Activated T-cell treated with anti-CD3 and anti-CD28 coated beads for 24 hours (primary cell): ENCODE measurements at regions not wholly inside any gene's neighbourhood (a gene's known extent, or its start where the extent isn't known, plus 50 kb on each side); places are given as distances from the start of the nearest gene placed in this dataset.
"Not testable (repeated sequence)": the region's sequence is repeated elsewhere in the genome, so short reads cannot be mapped to it uniquely, and the experiment has no call there.

ENCODE experiments used
- DNase-seq: peaks from one replicate; pipeline ENCODE4 v3.0.0-alpha.2; 2020; ENCODE audit warnings: low read depth

DNA sequence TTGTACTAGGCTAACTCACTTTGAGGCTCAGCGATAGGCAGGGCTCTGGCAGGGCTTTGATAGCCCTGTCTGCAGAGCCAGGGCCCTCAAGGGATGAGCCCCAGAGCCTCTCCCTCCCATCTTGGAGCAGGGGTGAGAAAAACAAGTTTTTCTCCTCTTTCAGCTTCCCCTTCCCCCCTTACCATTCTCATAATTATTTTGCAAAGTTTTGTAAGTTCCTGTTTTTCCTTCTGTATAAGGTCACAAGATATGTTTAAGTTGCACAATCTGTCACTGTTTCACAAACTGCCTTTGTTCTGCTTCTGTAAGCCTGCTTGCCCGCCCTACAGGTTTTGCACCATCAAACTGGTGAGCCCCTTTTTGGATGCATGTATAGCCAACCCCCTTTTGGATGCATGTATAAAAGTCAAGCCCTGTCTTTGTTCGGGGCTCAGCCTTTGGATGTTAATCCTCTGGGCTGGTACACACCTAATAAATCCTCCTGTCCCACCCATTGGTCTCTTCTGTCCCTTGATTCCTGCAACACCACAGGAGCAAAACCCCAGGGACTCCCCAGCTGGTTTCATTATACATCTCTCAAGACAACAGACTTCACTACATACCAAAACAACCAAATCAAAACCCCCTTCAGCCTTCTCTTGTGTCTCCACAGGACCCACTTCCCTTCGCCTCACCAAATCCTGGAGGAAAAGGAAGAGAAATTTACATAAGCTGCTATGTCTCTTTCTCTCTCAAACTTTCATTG, 52.5 kb upstream of the RESF1 start:
- DNase-seq, result no peak

DNA sequence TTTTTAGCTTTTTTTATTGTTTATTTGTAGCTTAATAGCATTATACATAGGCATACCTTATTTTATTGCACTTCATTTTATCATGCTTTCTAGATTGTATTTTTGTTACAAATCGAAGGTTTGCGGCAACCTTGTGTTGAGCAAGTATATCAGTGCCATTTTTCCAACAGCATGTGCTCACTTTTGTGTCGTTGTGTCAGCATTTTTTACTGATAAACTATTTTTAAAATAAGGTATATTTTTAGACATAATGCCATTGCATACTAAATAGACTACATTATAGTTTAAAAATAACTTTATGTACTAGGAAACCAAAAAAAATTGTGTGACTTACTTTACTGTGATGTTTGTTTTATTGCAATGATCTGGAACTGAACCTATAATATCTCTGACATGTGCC, 56.2 kb upstream of the RESF1 start:
- DNase-seq, result no peak

DNA sequence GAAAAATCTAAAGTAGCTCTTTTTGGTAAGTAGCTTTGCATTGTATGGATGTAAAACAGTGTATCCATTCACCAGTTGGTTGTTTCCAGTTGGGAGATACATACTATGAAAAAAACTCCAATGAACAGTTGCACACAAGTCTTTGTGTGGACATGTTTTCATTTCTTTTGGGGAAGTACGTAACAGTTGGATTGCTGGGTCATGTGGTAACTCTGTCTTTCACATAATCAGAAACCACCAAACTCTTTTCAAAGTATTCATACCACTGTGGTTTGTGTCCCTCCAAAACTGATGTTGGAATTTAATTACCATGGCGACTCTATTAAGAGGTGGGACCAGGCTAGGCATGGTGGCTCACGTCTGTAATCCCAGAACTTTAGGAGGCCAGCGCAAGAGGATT, 58.9 kb upstream of the RESF1 start:
- no peak for DNase-seq

DNA sequence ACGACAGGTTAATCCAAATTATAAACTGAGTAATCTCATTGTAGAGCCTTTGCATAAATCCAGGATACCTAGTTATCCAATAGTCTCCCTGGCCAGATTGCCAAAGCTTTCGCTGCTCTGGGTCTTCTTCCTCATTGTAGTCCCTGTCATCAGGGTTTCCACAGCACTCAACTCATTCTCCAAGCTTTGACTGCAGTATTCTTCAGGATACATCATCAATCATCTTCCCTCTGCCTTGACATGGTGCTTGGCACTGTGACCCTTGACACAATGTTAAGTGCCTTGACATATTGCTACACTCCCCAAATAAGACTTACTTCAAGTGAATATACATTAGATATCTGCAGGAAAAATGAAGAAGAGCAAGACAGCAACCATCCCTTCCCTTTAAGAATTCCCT, 60.1 kb upstream of the RESF1 start:
- no peak for DNase-seq

DNA sequence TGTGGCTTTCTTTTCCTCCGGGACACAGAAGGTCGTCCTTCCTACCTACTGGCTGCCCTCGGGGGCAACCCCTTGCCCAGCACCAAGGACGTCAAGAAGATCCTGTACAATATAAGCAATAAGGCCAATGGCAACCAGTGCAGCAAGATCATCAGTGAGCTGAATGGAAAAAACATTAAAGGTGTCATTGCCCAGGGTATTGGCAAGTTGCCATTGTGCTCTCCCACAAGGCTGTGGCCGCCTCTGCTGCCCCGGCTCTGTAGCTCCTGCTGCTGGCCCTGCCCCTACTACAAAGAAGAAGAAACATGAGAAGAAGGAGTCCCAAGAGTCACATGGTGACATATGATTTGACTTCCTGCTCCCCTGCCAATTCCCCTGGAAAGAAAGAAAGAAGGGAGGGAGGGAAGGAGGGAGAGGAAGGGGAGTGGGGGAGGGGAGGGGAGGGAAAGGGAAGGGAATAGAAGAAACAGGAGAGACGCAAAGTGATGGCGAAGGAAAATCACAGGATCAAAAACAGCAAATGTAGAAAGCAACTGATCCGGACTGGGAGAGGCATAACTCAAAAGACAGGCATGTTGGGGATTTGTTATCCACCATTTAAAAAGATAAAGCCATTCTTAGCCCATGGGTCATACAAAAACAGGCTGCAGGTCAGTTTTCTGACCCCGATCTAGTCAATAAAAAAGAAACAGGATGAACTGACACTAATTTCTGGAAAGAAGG, 61.3 kb upstream of the RESF1 start:
- no peak for DNase-seq

DNA sequence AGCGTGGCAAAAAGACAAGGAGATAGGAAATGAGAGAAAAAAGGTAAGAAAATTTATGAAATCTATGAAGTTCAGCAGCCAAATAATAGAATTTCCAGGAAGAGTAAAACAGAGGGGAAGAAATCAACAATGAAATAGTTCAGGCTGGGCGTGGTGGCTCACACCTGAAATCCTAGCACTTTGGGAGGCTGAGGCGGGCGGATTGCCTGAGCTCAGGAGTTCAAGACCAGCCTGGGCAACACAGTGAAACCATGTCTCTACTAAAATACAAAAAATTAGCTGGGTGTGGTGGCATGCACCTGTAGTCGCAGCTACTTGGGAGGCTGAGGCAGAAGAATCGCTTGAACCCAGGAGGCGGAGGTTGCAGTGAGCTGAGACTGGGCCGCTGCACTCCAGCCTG, 62.1 kb upstream of the RESF1 start:
- DNase-seq, result not testable (repeated sequence)

DNA sequence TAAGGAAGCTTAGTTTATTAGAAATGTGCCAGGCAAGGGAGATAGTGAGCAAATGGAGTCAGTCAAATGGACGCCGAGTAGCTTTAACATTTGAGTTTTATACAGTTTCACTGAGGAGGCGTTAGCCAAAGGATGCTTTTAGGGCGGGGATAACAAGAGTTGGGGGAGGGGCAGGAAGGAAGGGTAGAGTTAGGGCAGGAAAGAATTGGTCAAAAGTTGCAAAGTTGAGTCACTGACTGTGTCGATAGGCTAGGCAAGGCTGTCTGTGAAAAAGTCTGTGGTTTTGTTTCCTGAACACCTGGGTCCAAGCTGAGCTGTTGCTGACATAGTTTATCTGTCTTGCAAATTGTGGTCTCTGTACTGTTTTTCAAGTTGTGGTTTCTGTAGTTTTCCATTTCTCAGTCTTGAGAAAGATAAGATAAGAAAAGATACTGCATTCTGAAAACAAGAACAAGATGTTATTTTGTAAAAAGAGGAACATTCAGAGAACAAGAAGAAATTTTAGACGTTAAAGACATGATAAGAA, 62.6 kb upstream of the RESF1 start:
- DNase-seq, result peak; percentile 89

DNA sequence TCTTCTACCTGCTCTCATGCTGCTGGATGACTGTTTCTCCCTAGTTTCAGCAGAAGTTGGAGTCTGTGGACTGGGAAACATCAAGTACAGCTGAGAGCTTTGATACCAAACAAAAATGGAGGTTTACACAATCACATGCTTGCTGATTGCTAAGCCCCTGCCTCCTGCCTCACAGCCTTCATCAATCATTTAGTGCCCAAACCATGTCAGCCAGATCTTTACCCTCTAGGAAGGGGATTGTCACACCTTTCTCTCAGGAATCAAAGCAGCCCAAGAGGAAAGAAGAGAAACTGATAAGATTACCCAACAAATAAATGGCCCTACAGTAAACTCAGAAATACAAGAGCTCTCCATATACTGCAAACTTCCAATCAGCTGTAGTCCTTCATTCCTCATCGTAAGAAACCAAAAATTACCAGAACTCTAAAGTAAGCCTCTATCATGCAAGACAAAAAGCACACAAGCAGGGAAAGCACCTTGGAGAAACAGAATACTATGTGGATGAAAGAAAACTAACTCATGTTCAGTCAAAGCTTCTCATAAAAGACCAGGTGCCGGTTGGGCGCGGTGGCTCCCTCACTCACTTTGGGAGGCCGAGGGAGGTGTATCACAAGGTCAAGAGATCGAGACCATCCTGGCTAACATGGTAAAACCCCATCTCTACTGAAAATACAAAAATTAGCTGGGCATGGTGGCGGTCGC, 63.6 kb upstream of the RESF1 start:
- DNase-seq, result no peak

DNA sequence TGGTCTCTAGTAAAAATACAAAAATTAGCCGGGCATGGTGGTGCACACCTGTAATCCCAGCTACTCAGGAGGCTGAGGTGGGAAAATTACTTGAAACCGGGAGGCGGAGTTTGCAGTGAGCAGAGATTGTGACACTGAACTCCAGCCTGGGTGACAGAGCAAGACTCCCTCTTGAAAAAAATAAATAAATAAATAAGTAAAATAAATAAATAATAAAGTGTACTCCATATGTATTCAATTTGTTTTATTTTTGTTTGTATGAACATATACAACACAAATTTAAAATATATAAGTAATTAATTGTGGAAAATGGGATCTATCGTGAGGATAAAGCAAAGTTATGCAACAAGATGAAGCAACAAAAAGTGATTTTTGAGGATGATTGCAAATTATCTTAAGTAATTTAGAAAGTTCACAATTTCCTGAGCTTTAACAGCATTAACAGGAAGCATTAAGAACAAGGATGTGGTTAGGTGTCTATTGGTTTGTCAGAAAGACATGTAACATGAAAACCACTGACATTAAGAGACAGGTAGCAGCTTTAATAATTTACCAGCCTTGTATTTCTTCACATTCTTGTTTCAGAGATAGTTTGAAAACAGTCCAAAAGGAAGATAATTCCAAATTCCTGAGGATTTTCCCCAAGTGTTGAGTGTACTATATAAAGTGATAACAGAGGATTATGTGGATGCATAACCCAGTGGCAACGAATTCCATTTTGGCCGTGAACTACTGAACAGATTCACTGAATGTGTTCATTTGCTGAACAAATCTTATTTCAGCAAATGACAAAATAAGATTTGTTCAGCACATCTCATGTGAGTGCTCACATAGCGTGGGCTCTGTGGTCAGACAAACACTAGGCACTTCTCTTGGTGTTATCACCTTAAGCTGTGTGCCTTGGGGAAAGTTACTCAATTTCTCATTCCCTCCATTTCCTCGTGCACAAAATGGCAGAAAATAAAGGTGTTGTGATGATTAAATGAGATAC, 68.6 kb upstream of the RESF1 start:
- DNase-seq, result no peak

DNA sequence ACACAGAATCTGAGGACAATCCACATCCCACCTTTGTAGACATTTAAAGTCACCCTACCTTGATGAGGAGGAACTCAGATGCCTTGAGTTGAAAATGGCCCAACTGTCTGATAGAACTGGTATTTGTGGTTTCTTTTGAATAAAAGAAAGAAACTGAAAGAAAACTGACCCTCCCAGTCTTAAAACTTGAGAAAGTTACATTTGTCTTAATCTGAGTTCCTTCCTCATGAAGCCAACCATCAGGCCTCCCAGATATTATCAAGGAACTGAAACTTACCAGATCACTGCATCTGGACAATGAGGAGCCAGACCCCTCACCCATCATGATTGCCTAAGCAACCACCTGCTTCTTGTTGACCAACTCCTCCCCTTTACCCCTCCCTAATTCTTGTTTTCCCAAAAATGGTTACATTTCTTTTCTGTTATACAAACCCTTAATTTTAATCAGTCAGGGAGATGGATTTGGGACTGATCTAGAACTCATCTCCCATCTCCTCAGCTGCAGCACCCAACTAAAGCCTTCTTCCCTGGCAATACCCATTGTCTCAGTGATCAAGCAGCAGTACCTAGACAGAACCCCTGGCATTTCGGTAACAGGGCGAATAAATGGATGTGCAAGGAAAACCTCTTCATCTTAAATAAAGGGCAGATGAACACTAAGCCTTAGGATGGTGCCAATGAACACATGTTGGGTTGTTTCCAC, 72.0 kb upstream of the RESF1 start:
- no peak for DNase-seq

DNA sequence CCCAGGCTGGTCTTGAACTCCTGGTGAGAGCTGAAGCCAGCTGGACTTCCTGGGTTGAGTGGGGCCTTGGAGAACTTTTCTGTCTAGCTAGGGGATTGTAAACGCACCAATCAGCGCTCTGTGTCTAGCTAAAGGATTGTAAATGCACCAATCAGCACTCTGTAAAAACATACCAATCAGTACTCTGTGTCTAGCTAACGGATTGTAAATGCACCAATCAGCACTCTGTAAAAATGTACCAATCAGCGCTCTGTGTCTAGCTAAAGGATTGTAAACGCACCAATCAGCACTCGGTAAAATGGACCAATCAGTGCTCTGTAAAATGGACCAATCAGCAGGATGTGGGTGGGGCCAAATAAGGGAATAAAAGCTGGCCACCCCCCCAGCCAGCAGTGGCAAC, 76.5 kb upstream of the RESF1 start:
- not testable (repeated sequence) for DNase-seq

DNA sequence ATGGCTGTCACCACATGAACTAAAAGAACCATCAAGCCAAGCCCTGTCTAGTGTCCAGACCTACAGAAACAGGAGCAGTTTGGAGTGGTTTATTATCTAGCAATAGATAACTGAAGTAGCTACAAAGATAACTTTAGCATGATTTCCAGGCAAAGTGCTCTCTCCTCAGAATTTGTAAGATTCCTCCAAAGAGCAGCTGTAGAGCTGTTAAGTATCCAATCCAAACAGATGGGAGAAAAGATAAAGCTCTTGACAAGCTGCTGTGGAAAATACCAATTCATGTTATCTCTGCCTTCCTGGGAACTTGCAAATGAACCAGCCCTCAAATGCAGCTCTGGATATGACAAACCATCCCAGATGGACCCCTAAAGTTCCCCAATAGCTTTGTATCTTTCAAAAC, 78.9 kb upstream of the RESF1 start:
- no peak for DNase-seq

DNA sequence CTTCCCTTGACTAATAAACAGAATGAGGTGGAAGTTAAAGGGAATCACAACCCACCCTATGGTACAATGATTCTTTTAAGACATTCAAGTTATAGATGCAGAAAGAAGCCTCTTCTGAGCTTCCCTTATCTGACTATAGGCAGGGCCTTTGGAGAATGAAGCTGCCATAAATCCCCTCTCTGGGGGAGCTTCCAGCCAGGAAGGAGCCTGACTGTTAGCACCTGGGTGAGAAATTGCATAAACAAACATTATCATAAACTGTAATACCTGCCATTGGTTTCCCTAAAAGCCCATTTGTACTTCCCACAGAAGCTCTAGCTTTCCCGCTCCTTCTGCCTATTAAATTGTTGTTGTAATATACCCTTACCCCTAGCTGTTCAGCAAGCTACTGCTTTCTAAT, 81.3 kb upstream of the RESF1 start:
- no peak for DNase-seq

DNA sequence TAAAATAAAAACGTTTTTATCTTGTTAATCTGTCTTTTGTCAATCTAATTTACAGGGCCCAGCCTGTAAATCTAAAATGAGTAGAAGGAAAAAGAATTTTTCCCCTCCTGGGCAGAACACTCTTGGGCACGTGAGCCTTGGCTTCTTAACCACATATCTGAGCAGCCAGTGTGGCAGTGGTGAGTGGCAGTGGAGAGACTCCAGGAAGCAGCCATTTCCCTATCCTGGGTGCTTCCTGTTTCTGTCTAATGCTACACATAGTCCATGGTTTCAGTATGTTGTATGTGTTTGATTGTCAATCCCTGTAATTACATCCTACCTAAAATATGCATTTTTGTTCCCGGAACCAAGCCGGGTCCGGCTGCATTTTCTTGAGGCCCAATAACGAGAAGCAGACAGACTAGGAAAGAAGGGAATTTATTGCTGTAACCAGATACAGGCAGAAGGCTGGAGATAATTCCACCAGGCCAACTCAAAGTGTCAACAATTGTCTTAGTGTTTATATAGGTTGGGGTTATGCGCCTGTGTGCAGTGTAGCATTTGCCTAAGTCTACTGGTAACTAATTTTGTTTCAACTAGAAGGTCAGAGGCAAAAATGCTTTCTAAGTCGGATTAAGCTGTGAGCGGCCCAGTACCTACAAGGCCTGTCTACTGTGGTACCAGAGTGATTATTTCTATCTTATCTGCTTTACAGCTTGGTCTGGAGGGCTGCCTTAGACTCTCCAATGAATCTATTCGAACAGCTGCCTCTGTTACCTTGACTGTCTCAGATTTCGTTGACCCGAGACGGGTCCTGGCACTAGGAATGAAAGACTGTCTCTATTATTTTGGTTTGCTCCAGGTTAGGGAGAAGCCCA, 82.4 kb upstream of the RESF1 start:
- DNase-seq, result no peak

DNA sequence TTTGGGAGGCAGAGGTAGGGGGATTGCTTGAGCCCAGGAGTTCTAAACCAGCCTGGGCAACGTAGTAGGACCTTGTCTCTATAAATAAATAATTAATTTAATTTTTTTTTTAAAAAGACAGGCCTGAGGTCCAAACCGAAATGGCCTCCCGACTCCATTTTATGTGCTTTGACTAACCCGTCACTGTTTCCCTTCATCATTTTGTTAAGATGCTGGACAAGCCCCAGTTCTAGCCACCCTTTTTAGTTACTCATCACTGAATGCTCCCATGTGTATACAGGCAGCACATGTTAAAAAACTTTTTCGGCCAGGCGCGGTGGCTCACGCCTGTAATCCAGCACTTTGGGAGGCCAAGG, 83.6 kb upstream of the RESF1 start:
- DNase-seq, result no peak

DNA sequence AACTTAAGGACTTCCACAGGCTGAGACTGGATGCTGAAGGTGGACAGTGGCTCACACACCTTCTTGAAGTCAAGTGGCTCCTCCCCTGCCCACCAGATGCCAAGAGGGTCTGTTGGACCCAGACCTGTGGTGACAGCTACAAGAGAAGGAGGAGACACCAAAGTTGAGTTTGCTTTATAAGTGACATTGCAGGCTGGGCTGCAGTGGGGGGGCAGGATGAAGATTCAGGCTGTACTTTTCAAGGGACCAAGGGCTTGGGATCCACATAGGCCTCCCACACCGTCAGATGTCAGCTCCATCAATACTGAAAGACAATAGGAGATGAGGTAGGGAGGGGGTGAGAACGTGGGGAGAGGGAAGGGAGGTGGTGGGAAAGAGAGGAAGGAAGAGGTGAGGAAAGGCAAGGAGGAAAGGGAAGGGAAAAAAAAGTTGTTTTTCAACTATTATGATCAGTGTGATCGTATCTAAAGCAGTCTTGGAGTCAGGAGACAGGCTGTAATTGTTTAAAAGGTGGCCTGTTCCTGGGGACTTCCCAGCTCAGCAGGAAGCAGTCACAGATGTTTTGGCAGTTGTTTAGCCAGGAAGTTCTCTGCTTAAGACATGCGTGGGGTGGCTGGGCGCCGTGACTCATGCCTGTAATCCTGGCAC, 84.1 kb upstream of the RESF1 start:
- peak; percentile 60 for DNase-seq

DNA sequence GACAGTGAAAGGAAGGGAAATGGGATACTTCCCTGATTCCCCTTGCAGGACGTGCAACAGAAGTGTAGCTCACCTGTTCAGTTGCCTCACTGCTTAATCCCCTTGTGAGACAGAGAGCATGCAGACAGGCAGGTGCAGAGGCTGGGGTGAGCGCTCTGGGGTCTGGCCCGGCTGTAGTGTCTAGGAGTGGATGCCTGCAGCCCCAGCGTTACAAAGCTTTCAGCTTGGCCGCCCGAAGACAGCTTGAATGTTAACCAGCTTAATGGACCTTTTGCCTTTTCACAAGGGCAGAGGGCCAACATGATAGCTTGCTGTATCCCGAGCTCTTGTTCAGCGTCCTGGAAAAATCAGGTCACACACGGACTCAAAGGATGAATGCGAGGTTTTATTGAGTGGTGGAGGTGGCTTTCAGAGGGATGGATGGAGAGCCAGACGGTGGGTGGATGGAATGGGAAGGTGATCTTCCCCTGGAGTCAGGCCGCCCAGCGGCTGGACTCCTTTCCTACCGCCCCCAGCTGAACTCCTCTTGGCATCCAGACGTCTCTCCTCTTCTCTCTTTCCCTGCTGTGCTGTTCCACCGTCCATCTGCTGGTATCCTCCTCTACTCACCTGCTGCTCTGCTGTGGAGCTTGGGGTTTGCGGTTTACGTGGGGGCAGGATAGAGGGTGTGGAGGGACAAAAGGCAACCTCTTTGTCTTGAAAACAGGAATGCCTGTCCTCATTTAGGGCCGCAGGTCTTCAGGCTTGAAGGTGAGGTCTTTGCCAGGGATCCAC, 86.2 kb upstream of the RESF1 start:
- DNase-seq, result no peak

DNA sequence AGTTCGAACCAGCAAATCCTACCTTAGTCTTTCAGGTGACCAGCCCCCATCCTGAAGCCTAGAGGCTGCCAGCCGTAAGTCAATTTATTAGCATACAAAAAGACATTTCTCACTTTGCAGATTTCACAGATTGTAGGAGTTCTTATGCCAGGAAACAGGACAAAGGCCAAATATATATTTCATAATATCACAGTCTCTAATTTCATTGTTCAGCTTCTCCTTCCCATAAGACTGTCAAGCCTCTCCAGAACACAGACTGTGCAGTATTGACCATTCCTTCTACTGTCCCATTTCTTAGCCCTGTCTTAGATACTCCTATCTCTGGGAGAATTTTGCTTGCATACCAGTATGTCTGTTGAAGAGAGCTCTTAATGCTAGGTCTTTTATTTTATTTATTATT, 89.2 kb upstream of the RESF1 start:
- DNase-seq, result no peak

DNA sequence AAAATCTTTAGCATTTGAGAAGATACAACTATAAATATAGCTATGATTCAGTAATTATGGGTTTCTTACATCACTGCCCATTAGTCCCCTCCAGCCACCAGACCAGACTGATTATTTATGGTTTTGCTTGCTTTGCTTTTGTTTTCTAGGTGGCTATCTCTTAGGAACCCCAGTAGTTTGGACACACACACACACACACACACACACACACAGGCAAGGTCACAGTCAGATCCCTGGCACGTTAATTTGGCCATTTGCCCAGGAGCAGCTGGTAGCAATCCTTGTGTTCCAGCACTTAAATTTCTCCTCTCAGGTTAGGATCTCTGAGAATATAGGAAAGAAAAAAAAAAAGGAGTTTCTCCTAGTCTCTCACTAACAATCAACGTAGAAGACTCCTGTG, 90.2 kb upstream of the RESF1 start:
- no peak for DNase-seq
